K562 (cell line): ENCODE measurements at regions not wholly inside any gene's neighbourhood (a gene's known extent, or its start where the extent isn't known, plus 50 kb on each side); places are given as distances from the start of the nearest gene placed in this dataset.

Experiments used
- ATAC-seq: fragments of 200-7000 bp; cut with Tn5 transposase; 3 replicates; pipeline ENCODE4 v1.9.1; 2020; ENCODE audit warnings: moderate library complexity
- BruUV-seq: library from RNA; stranded (reverse); fragments of 400-500 nt; replicated peaks from 2 replicates; lab custom pipeline; 2021; lab: Mats Ljungman, UMichigan
- CTCF ChIA-PET: fragments of 300-600 bp; formaldehyde crosslinking; extraction: SDS; loops from one replicate; lab custom pipeline; 2021; ENCODE audit warnings: low intra/inter-chr PET ratio; lab: Yijun Ruan, JAX
- POLR2A ChIA-PET: fragments of 300-600, 350-650 bp; sonication (Branson Sonifier 250); formaldehyde crosslinking; extraction: SDS; loops from one replicate; lab custom pipeline; 2021; ENCODE audit warnings: antibody characterized with exemption, inconsistent platforms; lab: Yijun Ruan, JAX
- DNase-seq, 4 experiments: peaks; one replicate each; pipeline versions ENCODE4 v3.0.0 to v3.0.0-alpha.2; 2011 to 2018; ENCODE audit warnings: low spot score in 3 of 4, mixed read lengths in 3 of 4; ENCODE audit errors: extremely low read depth in 1 of 4
- FAIRE-seq: peaks from 2 replicates; lab custom pipeline; 2011; peaks lifted over from hg19 to GRCh38; lab: Jason Lieb, UNC
- H2AFZ ChIP-seq: 2 replicates; pipeline ENCODE4 v1.6.0; 2011; ENCODE audit warnings: low read depth, low read length, control low read depth, inconsistent platforms
- H3K27ac ChIP-seq: fragments of 200-600 bp; 3 replicates; pipeline ENCODE4 v1.8.0; 2011; ENCODE audit warnings: low read depth, mild to moderate bottlenecking, control low read depth, inconsistent platforms, low read length, moderate library complexity, mixed read lengths; ENCODE audit errors: extremely low read depth
- H3K27me3 ChIP-seq, 2 experiments: fragments of 300-600 bp in 1 of 2; 2 replicates in 1 of 2; 3 replicates in 1 of 2; pipeline versions ENCODE4 v1.6.0 to v1.8.0; 2011; ENCODE audit warnings: inconsistent platforms in 2 of 2, low read length in 2 of 2, mild to moderate bottlenecking in 1 of 2, mixed read lengths in 1 of 2, moderate library complexity in 1 of 2; ENCODE audit not compliant: control insufficient read depth in 2 of 2, insufficient read depth in 2 of 2
- H3K36me3 ChIP-seq: fragments of 300-600 bp; 3 replicates; pipeline ENCODE4 v1.8.0; 2011; ENCODE audit warnings: mild to moderate bottlenecking, low read length, inconsistent platforms; ENCODE audit not compliant: control insufficient read depth, insufficient read depth
- H3K4me1 ChIP-seq, 2 experiments: fragments of 200-600 bp in 1 of 2; replicated peaks in 1 of 2; 2 replicates in 1 of 2; 3 replicates in 1 of 2; pipeline versions ENCODE4 v1.5.1 to v1.8.0; 2011; ENCODE audit warnings: inconsistent platforms in 2 of 2, low read length in 2 of 2, mild to moderate bottlenecking in 1 of 2, mixed read lengths in 1 of 2, moderate library complexity in 1 of 2; ENCODE audit not compliant: control insufficient read depth in 2 of 2, insufficient read depth in 2 of 2
- H3K4me2 ChIP-seq: 2 replicates; pipeline ENCODE4 v1.6.1; 2011; ENCODE audit warnings: low read length, control low read depth, inconsistent platforms, mixed read lengths; ENCODE audit not compliant: insufficient read depth
- H3K4me3 ChIP-seq: fragments of 200-600 bp; sonication (generic), shearing (Covaris generic); 2 replicates; pipeline ENCODE4 v1.5.1; 2016; ENCODE audit warnings: control low read depth, inconsistent platforms
- H3K79me2 ChIP-seq: fragments of 200-600 bp; 3 replicates; pipeline ENCODE4 v1.8.0; 2011; ENCODE audit warnings: low read length, inconsistent platforms; ENCODE audit not compliant: control insufficient read depth, insufficient read depth
- H3K9ac ChIP-seq, 2 experiments: 2 replicates each; pipeline versions ENCODE4 v1.6.0 to v1.6.1; 2011; ENCODE audit warnings: low read depth in 2 of 2, low read length in 2 of 2, control low read depth in 1 of 2, inconsistent platforms in 1 of 2, mild to moderate bottlenecking in 1 of 2, mixed read lengths in 1 of 2; ENCODE audit not compliant: insufficient read depth in 1 of 2
- H3K9me1 ChIP-seq: one replicate; pipeline ENCODE4 v1.6.0; 2011; ENCODE audit warnings: inconsistent platforms, mild to moderate bottlenecking, low read length, moderate library complexity; ENCODE audit not compliant: control insufficient read depth, insufficient read depth
- H3K9me3 ChIP-seq: replicated peaks from 2 replicates; pipeline ENCODE4 v1.5.1; 2011; ENCODE audit warnings: low read depth, low read length, inconsistent platforms; ENCODE audit not compliant: control insufficient read depth, insufficient read depth
- H4K20me1 ChIP-seq: replicated peaks from 2 replicates; pipeline ENCODE4 v1.6.1; 2011; ENCODE audit warnings: low read length, inconsistent platforms, mixed read lengths; ENCODE audit not compliant: control insufficient read depth, insufficient read depth
- CAMTA2 ChIP-seq: fragments of 250-450 bp; sonication (Bioruptor Pico); conservative IDR thresholded peaks from 2 replicates; pipeline ENCODE4 v1.5.1; 2022
- DMBX1 ChIP-seq: fragments of 250-450 bp; sonication (Bioruptor Pico); IDR thresholded peaks from 2 replicates; pipeline ENCODE4 v1.8.0; 2022; ENCODE audit warnings: inconsistent platforms, mild to moderate bottlenecking, moderate library complexity, borderline replicate concordance
- ERF ChIP-seq: fragments of 450-650 bp; formaldehyde crosslinking; IDR thresholded peaks from 2 replicates; pipeline ENCODE4 v1.4.0; 2020; ENCODE audit warnings: mild to moderate bottlenecking, mixed read lengths
- PURB ChIP-seq: sonication (generic); formaldehyde crosslinking; IDR thresholded peaks from 2 replicates; pipeline ENCODE4 v1.9.0; 2021; ENCODE audit warnings: low read depth, mild to moderate bottlenecking, missing genetic modification reagents
- SREBF1 ChIP-seq: fragments of 150-350 bp; IDR thresholded peaks from 2 replicates; pipeline ENCODE4 v1.6.1; 2014; ENCODE audit warnings: antibody characterized with exemption, low read depth, low read length, borderline replicate concordance
- ZKSCAN1 ChIP-seq: fragments of 150-350 bp; IDR thresholded peaks from 2 replicates; pipeline ENCODE4 v1.6.1; 2016; ENCODE audit warnings: low read depth, low read length
- ZNF212 ChIP-seq: fragments of 450-650 bp; formaldehyde crosslinking; IDR thresholded peaks from 2 replicates; pipeline ENCODE4 v1.4.0; 2020; ENCODE audit warnings: mild to moderate bottlenecking
- WGBS: fragments of 100-300 bp; shearing (Covaris generic); methylation state at CpG from one replicate; pipeline ENCODE4 v1.1.6; 2016; ENCODE audit warnings: low coverage, mixed read lengths; ENCODE audit not compliant: insufficient coverage; ENCODE audit errors: missing lambda C conversion rate; 5-methylcytosine and 5-hydroxymethylcytosine counted together
- in situ Hi-C: fragments of 300-500 bp; cut with MboI; formaldehyde crosslinking; loops from 4 replicates; pipeline ENCODE4 v1.15.0; 2018; ENCODE audit warnings: inconsistent platforms, mixed read lengths
- intact Hi-C: fragments of 100-400 bp; cut with micrococcal nuclease; formaldehyde crosslinking; loops from 2 replicates; pipeline ENCODE4 v1.14.2; 2022
- TF ChIP-seq, protein P1 (sequence below): sonication (generic); formaldehyde crosslinking; IDR thresholded peaks from 2 replicates; pipeline ENCODE4 v1.8.0; 2023; ENCODE audit warnings: missing genetic modification reagents, mild to moderate bottlenecking, borderline replicate concordance

DNA sequence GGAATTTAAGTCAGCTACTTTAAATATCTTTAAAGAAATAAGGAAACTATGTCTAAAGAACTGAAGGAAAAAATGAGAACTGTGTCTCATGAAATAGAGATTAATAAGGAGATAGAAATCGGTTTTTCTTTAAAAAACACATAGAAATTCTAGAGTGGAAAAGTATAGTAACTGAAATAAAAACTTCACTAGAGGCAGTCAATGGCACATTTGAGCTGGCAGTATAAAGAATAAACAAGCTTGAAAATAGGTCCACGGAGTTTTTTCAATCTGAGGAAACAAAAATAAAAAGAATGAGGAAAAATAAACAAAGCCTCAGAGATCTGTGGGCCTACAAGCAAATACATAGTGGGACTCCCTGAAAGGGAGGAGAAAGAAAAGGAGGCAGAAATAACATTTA is 127.5 kb downstream of the TWIST2 start:
- H3K27me3 ChIP-seq = no peaks in the 10 kb centered on the region
- WGBS = 0% methylated on average over 2 of the region's 2 CpGs
- no TSS peak for BruUV-seq
- H3K79me2 ChIP-seq = no peaks in the 10 kb centered on the region
- DNase-seq (no peak), ATAC-seq (no peak), FAIRE-seq (no peak)
- intact Hi-C loops (no loop called here), in situ Hi-C loops (no loop called here)
- no peaks in the 10 kb centered on the region for H3K4me1 ChIP-seq
- H3K27ac ChIP-seq = no peak overlapping the region
- H2AFZ ChIP-seq = no peak overlapping the region
- H3K36me3 ChIP-seq = no peaks in the 10 kb centered on the region
- no peaks in the 10 kb centered on the region for H3K9me1 ChIP-seq
- H4K20me1 ChIP-seq = no peaks in the 10 kb centered on the region
- ChIA-PET POLR2A (no interaction called here), CTCF (no interaction called here)
- no peak overlapping the region for H3K4me2 ChIP-seq
- H3K9me3 ChIP-seq = no peaks in the 10 kb centered on the region
- no peak overlapping the region for H3K9ac ChIP-seq
- no peak overlapping the region for H3K4me3 ChIP-seq
- no peak for TF ChIP-seq SREBF1
- no peak for TF ChIP-seq ZNF212 (CRISPR knock-in tag)
- TF ChIP-seq PURB (CRISPR knock-in tag) = no peak
- TF ChIP-seq DMBX1 = no peak
- TF ChIP-seq, protein P1, sequence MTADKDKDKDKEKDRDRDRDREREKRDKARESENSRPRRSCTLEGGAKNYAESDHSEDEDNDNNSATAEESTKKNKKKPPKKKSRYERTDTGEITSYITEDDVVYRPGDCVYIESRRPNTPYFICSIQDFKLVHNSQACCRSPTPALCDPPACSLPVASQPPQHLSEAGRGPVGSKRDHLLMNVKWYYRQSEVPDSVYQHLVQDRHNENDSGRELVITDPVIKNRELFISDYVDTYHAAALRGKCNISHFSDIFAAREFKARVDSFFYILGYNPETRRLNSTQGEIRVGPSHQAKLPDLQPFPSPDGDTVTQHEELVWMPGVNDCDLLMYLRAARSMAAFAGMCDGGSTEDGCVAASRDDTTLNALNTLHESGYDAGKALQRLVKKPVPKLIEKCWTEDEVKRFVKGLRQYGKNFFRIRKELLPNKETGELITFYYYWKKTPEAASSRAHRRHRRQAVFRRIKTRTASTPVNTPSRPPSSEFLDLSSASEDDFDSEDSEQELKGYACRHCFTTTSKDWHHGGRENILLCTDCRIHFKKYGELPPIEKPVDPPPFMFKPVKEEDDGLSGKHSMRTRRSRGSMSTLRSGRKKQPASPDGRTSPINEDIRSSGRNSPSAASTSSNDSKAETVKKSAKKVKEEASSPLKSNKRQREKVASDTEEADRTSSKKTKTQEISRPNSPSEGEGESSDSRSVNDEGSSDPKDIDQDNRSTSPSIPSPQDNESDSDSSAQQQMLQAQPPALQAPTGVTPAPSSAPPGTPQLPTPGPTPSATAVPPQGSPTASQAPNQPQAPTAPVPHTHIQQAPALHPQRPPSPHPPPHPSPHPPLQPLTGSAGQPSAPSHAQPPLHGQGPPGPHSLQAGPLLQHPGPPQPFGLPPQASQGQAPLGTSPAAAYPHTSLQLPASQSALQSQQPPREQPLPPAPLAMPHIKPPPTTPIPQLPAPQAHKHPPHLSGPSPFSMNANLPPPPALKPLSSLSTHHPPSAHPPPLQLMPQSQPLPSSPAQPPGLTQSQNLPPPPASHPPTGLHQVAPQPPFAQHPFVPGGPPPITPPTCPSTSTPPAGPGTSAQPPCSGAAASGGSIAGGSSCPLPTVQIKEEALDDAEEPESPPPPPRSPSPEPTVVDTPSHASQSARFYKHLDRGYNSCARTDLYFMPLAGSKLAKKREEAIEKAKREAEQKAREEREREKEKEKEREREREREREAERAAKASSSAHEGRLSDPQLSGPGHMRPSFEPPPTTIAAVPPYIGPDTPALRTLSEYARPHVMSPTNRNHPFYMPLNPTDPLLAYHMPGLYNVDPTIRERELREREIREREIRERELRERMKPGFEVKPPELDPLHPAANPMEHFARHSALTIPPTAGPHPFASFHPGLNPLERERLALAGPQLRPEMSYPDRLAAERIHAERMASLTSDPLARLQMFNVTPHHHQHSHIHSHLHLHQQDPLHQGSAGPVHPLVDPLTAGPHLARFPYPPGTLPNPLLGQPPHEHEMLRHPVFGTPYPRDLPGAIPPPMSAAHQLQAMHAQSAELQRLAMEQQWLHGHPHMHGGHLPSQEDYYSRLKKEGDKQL (CRISPR knock-in tag) = no peak
- no peak for TF ChIP-seq ERF (CRISPR knock-in tag)
- TF ChIP-seq ZKSCAN1 = no peak
- TF ChIP-seq CAMTA2 (CRISPR knock-in tag) = no peak
